CD14-positive monocyte (primary cell): ENCODE measurements at regions not wholly inside any gene's neighbourhood (a gene's known extent, or its start where the extent isn't known, plus 50 kb on each side); places are given as distances from the start of the nearest gene placed in this dataset.

Source experiments
- DNase-seq, 3 donors: peaks; one replicate each; pipeline ENCODE4 v3.0.0-alpha.2; 2011 to 2022
- H2AFZ ChIP-seq: 2 replicates; pipeline ENCODE4 v1.6.0; 2012; ENCODE audit warnings: mild to moderate bottlenecking, low read depth, low read length, inconsistent platforms; ENCODE audit not compliant: insufficient read depth, poor library complexity, severe bottlenecking
- H3K27ac ChIP-seq, 2 donors: 1 replicate in 1 of 2; 2 replicates in 1 of 2; pipeline ENCODE4 v1.5.1; 2012 to 2013; ENCODE audit warnings: low read length in 2 of 2, control low read depth in 1 of 2, inconsistent platforms in 1 of 2, low read depth in 1 of 2, mild to moderate bottlenecking in 1 of 2
- H3K27me3 ChIP-seq, 2 donors: one replicate each; pipeline versions ENCODE4 v1.6.0 to v1.6.1; 2011 to 2013; ENCODE audit warnings: low read length in 2 of 2; ENCODE audit not compliant: control insufficient read depth in 2 of 2, insufficient read depth in 2 of 2
- H3K36me3 ChIP-seq, 2 donors: replicated peaks in 1 of 2; 1 replicate in 1 of 2; 2 replicates in 1 of 2; pipeline versions ENCODE4 v1.5.1 to v1.6.1; 2012 to 2013; ENCODE audit warnings: low read length in 2 of 2, control low read depth in 1 of 2, inconsistent platforms in 1 of 2, mild to moderate bottlenecking in 1 of 2; ENCODE audit not compliant: insufficient read depth in 2 of 2, control insufficient read depth in 1 of 2
- H3K4me1 ChIP-seq, 2 donors: 1 replicate in 1 of 2; 2 replicates in 1 of 2; pipeline versions ENCODE4 v1.5.1 to v1.6.1; 2012 to 2013; ENCODE audit warnings: low read length in 2 of 2, control low read depth in 1 of 2, inconsistent platforms in 1 of 2, mild to moderate bottlenecking in 1 of 2, moderate library complexity in 1 of 2; ENCODE audit not compliant: insufficient read depth in 2 of 2, control insufficient read depth in 1 of 2
- H3K4me2 ChIP-seq: replicated peaks from 2 replicates; pipeline ENCODE3; 2012; ENCODE audit warnings: low read length, moderate library complexity, mild to moderate bottlenecking; ENCODE audit not compliant: poor library complexity, severe bottlenecking; ENCODE audit errors: extremely low read depth
- H3K4me3 ChIP-seq, 3 experiments: fragments of 200-600 bp in 1 of 3; sonication (generic) in 1 of 3; replicated peaks in 1 of 3; 1 replicate in 2 of 3; 2 replicates in 1 of 3; pipeline ENCODE4 v1.5.1; 2011 to 2013; ENCODE audit warnings: low read length in 3 of 3, mild to moderate bottlenecking in 3 of 3, control low read depth in 2 of 3, low read depth in 2 of 3, inconsistent platforms in 1 of 3, moderate library complexity in 1 of 3
- H3K79me2 ChIP-seq: 2 replicates; pipeline ENCODE4 v1.6.0; 2012; ENCODE audit warnings: mild to moderate bottlenecking, control low read depth, inconsistent platforms, low read length, moderate library complexity; ENCODE audit not compliant: insufficient read depth
- H3K9ac ChIP-seq: 2 replicates; pipeline ENCODE4 v1.6.0; 2017; ENCODE audit warnings: low read length, mild to moderate bottlenecking; ENCODE audit not compliant: insufficient read depth, poor library complexity, severe bottlenecking
- H3K9me3 ChIP-seq, 2 donors: replicated peaks in 1 of 2; 1 replicate in 1 of 2; 2 replicates in 1 of 2; pipeline versions ENCODE4 v1.5.1 to v1.6.1; 2012 to 2013; ENCODE audit warnings: low read length in 2 of 2, control low read depth in 1 of 2; ENCODE audit not compliant: control insufficient read depth in 1 of 2, insufficient read depth in 1 of 2
- H4K20me1 ChIP-seq: 2 replicates; pipeline ENCODE4 v1.6.0; 2012; ENCODE audit warnings: mild to moderate bottlenecking, low read length, control low read depth, moderate library complexity; ENCODE audit not compliant: insufficient read depth
- H3K27ac Mint-ChIP-seq, 7 donors: one replicate each; pipeline ENCODE4 v1.8.0; 2020; ENCODE audit warnings: mild to moderate bottlenecking in 7 of 7, mixed read lengths in 7 of 7, moderate library complexity in 6 of 7, inconsistent platforms in 2 of 7
- H3K27me3 Mint-ChIP-seq, 3 donors: one replicate each; pipeline ENCODE4 v1.8.0; 2021 to 2022; ENCODE audit warnings: low read depth in 3 of 3, mild to moderate bottlenecking in 3 of 3, mixed read lengths in 3 of 3, moderate library complexity in 3 of 3, inconsistent platforms in 1 of 3
- H3K36me3 Mint-ChIP-seq, 2 donors: one replicate each; pipeline ENCODE4 v1.8.0; 2020; ENCODE audit warnings: mixed read lengths in 2 of 2, inconsistent platforms in 1 of 2, mild to moderate bottlenecking in 1 of 2
- H3K4me1 Mint-ChIP-seq: one replicate; pipeline ENCODE4 v1.8.0; 2020; ENCODE audit warnings: mild to moderate bottlenecking, mixed read lengths
- H3K4me3 Mint-ChIP-seq, 2 donors: one replicate each; pipeline ENCODE4 v1.8.0; 2020; ENCODE audit warnings: mild to moderate bottlenecking in 2 of 2, mixed read lengths in 2 of 2, moderate library complexity in 1 of 2
- H3K9me3 Mint-ChIP-seq, 7 donors: one replicate each; pipeline ENCODE4 v1.8.0; 2020 to 2022; ENCODE audit warnings: mixed read lengths in 7 of 7, mild to moderate bottlenecking in 6 of 7, moderate library complexity in 6 of 7, inconsistent platforms in 2 of 7
- WGBS: methylation state at CpG from one replicate; pipeline ENCODE4 v1.1.5; 2013; ENCODE audit warnings: missing lambda C conversion rate; ENCODE audit not compliant: insufficient coverage; 5-methylcytosine and 5-hydroxymethylcytosine counted together
- intact Hi-C, 2 donors: fragments of 100-400 bp; cut with micrococcal nuclease; formaldehyde crosslinking; loops; one replicate each; pipeline versions ENCODE4 v1.15.0 to v1.15.1; 2023
- TF ChIP-seq, protein P1 (sequence below): fragments of 200-600 bp; IDR thresholded peaks from one replicate; pipeline ENCODE4 v1.8.0; 2022; ENCODE audit warnings: antibody characterized with exemption, mild to moderate bottlenecking

DNA sequence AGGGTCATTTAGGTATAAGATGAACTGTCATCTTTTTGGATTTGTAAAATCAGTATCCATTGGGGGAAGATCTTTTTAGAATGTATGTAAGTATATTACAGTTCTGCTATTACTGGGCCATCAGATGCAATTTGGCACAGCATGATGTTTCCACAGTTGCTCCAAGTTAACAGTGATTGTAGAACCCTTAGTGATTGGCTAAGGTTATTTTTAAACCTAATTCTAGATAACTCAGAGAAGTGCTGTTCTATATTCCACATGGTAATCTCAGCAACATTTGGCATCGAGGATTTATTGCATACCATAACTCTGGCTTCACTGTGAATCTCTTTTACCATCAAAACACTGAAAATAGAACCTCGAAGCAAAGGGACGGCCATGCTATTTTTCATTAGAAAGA, 215.7 kb upstream of the HAND2 start:
- H3K27ac Mint-ChIP-seq, result no peak overlapping the region
- H3K36me3 Mint-ChIP-seq, result no peaks in the 10 kb centered on the region
- no CpG with 5 or more reads among the region's 3 CpGs for WGBS

DNA sequence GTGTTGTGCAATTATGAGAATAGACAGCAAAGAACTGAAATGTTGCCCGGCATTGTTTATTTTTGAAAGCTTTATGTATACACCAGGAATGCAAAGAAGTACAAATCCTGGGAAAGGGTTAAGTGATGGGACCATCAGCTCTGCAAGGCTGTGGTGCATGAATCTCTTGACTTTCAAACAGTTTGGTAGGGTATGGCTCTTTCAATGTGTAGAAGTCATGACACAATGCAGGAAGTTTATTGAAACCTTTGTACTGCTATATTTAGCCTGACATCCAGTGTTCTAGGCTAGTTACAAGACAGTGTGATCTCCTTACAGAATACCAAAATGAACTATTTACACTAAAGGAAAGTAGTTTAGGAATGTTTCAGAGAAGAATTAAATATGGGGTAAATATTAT, 206.8 kb upstream of the HAND2 start:
- no peak overlapping the region for H3K4me3 Mint-ChIP-seq
- no peaks in the 10 kb centered on the region for H3K4me1 Mint-ChIP-seq
- Histone ChIP-seq H3K4me3 (no peak overlapping the region), H4K20me1 (no peaks in the 10 kb centered on the region), H2AFZ (no peak overlapping the region), H3K79me2 (no peaks in the 10 kb centered on the region), H3K9me3 (no peaks in the 10 kb centered on the region), H3K36me3 (no peaks in the 10 kb centered on the region), H3K4me2 (no peak overlapping the region), H3K9ac (no peak overlapping the region), H3K27ac (no peak overlapping the region), H3K4me1 (no peaks in the 10 kb centered on the region), H3K27me3 (no peaks in the 10 kb centered on the region)
- intact Hi-C loops, result no loop called here
- H3K36me3 Mint-ChIP-seq, result no peaks in the 10 kb centered on the region
- WGBS, result 82% methylated on average over 1 of the region's 1 CpG
- H3K27me3 Mint-ChIP-seq, result peaks cover 0 to 2% (median 2%) of the 10 kb centered on the region in 3 donors
- no peak overlapping the region for H3K27ac Mint-ChIP-seq
- TF ChIP-seq, protein P1, sequence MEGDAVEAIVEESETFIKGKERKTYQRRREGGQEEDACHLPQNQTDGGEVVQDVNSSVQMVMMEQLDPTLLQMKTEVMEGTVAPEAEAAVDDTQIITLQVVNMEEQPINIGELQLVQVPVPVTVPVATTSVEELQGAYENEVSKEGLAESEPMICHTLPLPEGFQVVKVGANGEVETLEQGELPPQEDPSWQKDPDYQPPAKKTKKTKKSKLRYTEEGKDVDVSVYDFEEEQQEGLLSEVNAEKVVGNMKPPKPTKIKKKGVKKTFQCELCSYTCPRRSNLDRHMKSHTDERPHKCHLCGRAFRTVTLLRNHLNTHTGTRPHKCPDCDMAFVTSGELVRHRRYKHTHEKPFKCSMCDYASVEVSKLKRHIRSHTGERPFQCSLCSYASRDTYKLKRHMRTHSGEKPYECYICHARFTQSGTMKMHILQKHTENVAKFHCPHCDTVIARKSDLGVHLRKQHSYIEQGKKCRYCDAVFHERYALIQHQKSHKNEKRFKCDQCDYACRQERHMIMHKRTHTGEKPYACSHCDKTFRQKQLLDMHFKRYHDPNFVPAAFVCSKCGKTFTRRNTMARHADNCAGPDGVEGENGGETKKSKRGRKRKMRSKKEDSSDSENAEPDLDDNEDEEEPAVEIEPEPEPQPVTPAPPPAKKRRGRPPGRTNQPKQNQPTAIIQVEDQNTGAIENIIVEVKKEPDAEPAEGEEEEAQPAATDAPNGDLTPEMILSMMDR, result no peak
- H3K9me3 Mint-ChIP-seq, result no peaks in the 10 kb centered on the region
- no peak for DNase-seq

More for the DNA sequence above, 215.7 kb upstream of the HAND2 start:
- TF ChIP-seq, protein P1, result no peak
- Histone ChIP-seq H3K27ac (no peak overlapping the region), H3K4me3 (no peak overlapping the region), H3K4me1 (no peaks in the 10 kb centered on the region), H3K9ac (no peak overlapping the region), H3K9me3 (no peaks in the 10 kb centered on the region), H3K27me3 (no peaks in the 10 kb centered on the region), H3K36me3 (no peaks in the 10 kb centered on the region), H3K79me2 (no peaks in the 10 kb centered on the region), H3K4me2 (no peak overlapping the region), H2AFZ (no peak overlapping the region), H4K20me1 (no peaks in the 10 kb centered on the region)
- H3K9me3 Mint-ChIP-seq, result peaks cover 0 to 2% (median 0%) of the 10 kb centered on the region in 7 donors
- intact Hi-C loops, result no loop called here
- no peaks in the 10 kb centered on the region for H3K4me1 Mint-ChIP-seq
- DNase-seq, result no peak
- no peak overlapping the region for H3K4me3 Mint-ChIP-seq
- peaks cover 0 to 4% (median 1%) of the 10 kb centered on the region in 3 donors for H3K27me3 Mint-ChIP-seq
